Limb (tissue), 2 donors: ENCODE measurements at regions not wholly inside any gene's neighbourhood (a gene's known extent, or its start where the extent isn't known, plus 50 kb on each side); places are given as distances from the start of the nearest gene placed in this dataset.

ENCODE experiments used
- DNase-seq, 2 donors: peaks; one replicate each; pipeline ENCODE4 v3.0.0-alpha.2; 2016; ENCODE audit errors: extremely low spot score in 2 of 2

GRCh38 chr13:105940882-105941281 is 594.6 kb downstream of the EFNB2 start:
- DNase-seq: no peak

GRCh38 chr13:105937451-105937850 is 598.0 kb downstream of the EFNB2 start:
- DNase-seq: no peak

GRCh38 chr13:105936816-105937215 is 598.6 kb downstream of the EFNB2 start:
- DNase-seq: no peak

GRCh38 chr13:105929505-105929904 is 606.0 kb downstream of the EFNB2 start:
- DNase-seq: no peak

- DNase-seq: no peak
Observed at GRCh38 chr13:105928901-105929300, 606.6 kb downstream of the EFNB2 start.

- no peak for DNase-seq
Observed at GRCh38 chr13:105928048-105928447, 607.4 kb downstream of the EFNB2 start.

- no peak for DNase-seq
Observed at GRCh38 chr13:105925496-105925895, 610.0 kb downstream of the EFNB2 start.

- no peak for DNase-seq
Observed at GRCh38 chr13:105921711-105922110, 613.8 kb downstream of the EFNB2 start.

GRCh38 chr13:105920370-105920769 is 615.1 kb downstream of the EFNB2 start:
- no peak for DNase-seq

- no peak for DNase-seq
Observed at GRCh38 chr13:105918842-105919741, 616.4 kb downstream of the EFNB2 start.

- no peak for DNase-seq
Observed at GRCh38 chr13:105915146-105915850, 620.2 kb downstream of the EFNB2 start.

- DNase-seq: peak in 1 of 2 donors; percentile 70
Observed at GRCh38 chr13:105914291-105915036, 621.0 kb downstream of the EFNB2 start.

GRCh38 chr13:105908586-105908985 is 626.9 kb downstream of the EFNB2 start:
- DNase-seq: no peak

- DNase-seq: no peak
Observed at GRCh38 chr13:105907319-105908019, 628.0 kb downstream of the EFNB2 start.

- DNase-seq: no peak
Observed at GRCh38 chr13:105906746-105907145, 628.7 kb downstream of the EFNB2 start.

- DNase-seq: no peak
Observed at GRCh38 chr13:105904034-105904742, 631.3 kb downstream of the EFNB2 start.

- DNase-seq: no peak
Observed at GRCh38 chr13:105902396-105902795, 633.1 kb downstream of the EFNB2 start.

GRCh38 chr13:105897575-105897974 is 637.9 kb downstream of the EFNB2 start:
- DNase-seq: no peak

- no peak for DNase-seq
Observed at GRCh38 chr13:105894697-105895096, 640.8 kb downstream of the EFNB2 start.

- no peak for DNase-seq
Observed at GRCh38 chr13:105890509-105890908, 645.0 kb downstream of the EFNB2 start.
